Heart right ventricle (tissue), 16 donors: ENCODE measurements at regions not wholly inside any gene's neighbourhood (a gene's known extent, or its start where the extent isn't known, plus 50 kb on each side); places are given as distances from the start of the nearest gene placed in this dataset.

Experiments used
- ATAC-seq, 8 donors: fragments of 200-7000 bp; cut with Tn5 transposase; one replicate each; pipeline ENCODE4 v1.9.1; 2020; ENCODE audit warnings: mild to moderate bottlenecking in 8 of 8, moderate library complexity in 8 of 8, moderate number of reproducible peaks in 1 of 8
- DNase-seq, 2 donors: peaks; one replicate each; pipeline ENCODE4 v3.0.0-alpha.2; 2020
- H3K27ac ChIP-seq, 10 donors: fragments of 200-600 bp; sonication (generic) in 2 of 10; one replicate each; pipeline versions ENCODE4 v1.5.0 to v1.8.0; 2020 to 2022; ENCODE audit warnings: mild to moderate bottlenecking in 3 of 10
- H3K27me3 ChIP-seq, 7 donors: fragments of 200-600 bp; one replicate each; pipeline ENCODE4 v1.8.0; 2021 to 2022; ENCODE audit warnings: mild to moderate bottlenecking in 2 of 7
- H3K36me3 ChIP-seq, 9 donors: fragments of 200-600 bp; sonication (generic) in 1 of 9; one replicate each; pipeline versions ENCODE4 v1.5.0 to v1.8.0; 2020 to 2022; ENCODE audit warnings: mild to moderate bottlenecking in 2 of 9
- H3K4me1 ChIP-seq, 9 donors: fragments of 200-600 bp; sonication (generic) in 1 of 9; one replicate each; pipeline versions ENCODE4 v1.5.0 to v1.8.0; 2020 to 2022; ENCODE audit warnings: mild to moderate bottlenecking in 4 of 9
- H3K4me3 ChIP-seq, 10 donors: fragments of 200-600 bp; sonication (generic) in 2 of 10; one replicate each; pipeline versions ENCODE4 v1.5.0 to v1.8.0; 2020 to 2022; ENCODE audit warnings: mild to moderate bottlenecking in 7 of 10, moderate library complexity in 2 of 10
- H3K9me3 ChIP-seq, 11 donors: fragments of 200-600 bp in 10 of 11; sonication (generic) in 2 of 11; one replicate each; pipeline versions ENCODE4 v1.5.0 to v1.8.0; 2013 to 2022; ENCODE audit warnings: mild to moderate bottlenecking in 2 of 11, control low read depth in 1 of 11, moderate library complexity in 1 of 11
- WGBS, 2 donors: extraction: QIAGEN DNeasy Blood & Tissue Kit; methylation state at CpG; one replicate each; pipeline ENCODE4 v1.1.7; 2013; ENCODE audit warnings: inconsistent platforms in 1 of 2; 5-methylcytosine and 5-hydroxymethylcytosine counted together
- intact Hi-C, 10 donors: fragments of 100-400 bp; cut with DNase I; formaldehyde crosslinking; loops; one replicate each; pipeline versions ENCODE4 v1.11.1 to v1.14.2; 2022
- TF ChIP-seq, protein P1 (sequence below), 9 donors: fragments of 200-600 bp; sonication (generic) in 2 of 9; IDR thresholded peaks; one replicate each; pipeline versions ENCODE4 v1.5.0 to v1.8.0; 2021 to 2022; ENCODE audit warnings: antibody characterized with exemption in 9 of 9, mild to moderate bottlenecking in 5 of 9, moderate library complexity in 1 of 9
- donor health status: Arrhythmogenic right ventricular cardiomyopathy.
- donor health status: ischemic (EF 13 %, LVEDD 7.1; RV severe dilation, severe dysfunction).
- donor health status: healthy with polysubstance abuse.
- donor health status: DM: no; HTN: yes; CAD: no.
- donor health status: DM: no; HTN: no; CAD: no.
- donor health status: ischemic (EF 25% LVEDD 6.9; RV normal size, moderate dysfunction).
- donor health status: ischemic (EF 25% LVEDD 5.7; RV mildly dilated, moderate dysfunction).
- donor health status: healthy.
- donor health status: DM: yes; HTN: yes; CAD: no.
- donor health status: Ischemic cardiomyopathy.
- donor health status: ischemic (EF 35%, LVEDD 5.7; RV mildly dilated, moderate dysfunction).
- donor health status: nonischemic (EF 11% LVEDD 7.7; RV severe dilation, severe dysfunction).
- donor health status: DM: yes; HTN: yes; CAD: no.
- donor health status: PGD.
- donor health status: ischemic (EF 29% LVEDD 5.4; RV normal size, mild dysfunction).
- donor health status: nonischemic (EF 23%, LVEDD 6.1; RV moderate dilation, normal function).

DNA sequence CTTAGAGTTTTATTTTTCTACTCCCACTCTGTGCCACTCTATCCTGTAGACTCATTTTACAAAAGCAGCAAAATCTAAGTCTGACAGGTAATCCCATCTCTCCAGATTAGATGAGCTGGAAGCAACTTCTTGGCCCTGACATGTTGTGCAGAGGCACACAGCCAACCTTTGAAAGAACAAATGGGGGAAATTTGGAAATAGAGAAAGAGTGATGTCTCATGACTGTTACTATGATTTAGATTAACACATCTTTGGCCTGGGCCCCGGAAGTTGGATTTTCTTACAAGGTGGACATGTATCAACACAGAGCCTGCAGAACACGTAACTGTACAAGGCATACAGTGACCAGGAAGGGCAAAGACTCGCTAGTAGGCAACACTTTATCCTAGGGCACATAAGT is 227.7 kb downstream of the MYLK4 start:
- TF ChIP-seq, protein P1, sequence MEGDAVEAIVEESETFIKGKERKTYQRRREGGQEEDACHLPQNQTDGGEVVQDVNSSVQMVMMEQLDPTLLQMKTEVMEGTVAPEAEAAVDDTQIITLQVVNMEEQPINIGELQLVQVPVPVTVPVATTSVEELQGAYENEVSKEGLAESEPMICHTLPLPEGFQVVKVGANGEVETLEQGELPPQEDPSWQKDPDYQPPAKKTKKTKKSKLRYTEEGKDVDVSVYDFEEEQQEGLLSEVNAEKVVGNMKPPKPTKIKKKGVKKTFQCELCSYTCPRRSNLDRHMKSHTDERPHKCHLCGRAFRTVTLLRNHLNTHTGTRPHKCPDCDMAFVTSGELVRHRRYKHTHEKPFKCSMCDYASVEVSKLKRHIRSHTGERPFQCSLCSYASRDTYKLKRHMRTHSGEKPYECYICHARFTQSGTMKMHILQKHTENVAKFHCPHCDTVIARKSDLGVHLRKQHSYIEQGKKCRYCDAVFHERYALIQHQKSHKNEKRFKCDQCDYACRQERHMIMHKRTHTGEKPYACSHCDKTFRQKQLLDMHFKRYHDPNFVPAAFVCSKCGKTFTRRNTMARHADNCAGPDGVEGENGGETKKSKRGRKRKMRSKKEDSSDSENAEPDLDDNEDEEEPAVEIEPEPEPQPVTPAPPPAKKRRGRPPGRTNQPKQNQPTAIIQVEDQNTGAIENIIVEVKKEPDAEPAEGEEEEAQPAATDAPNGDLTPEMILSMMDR (IDR thresholded peaks at IDR 0.05): no peak
- H3K27ac ChIP-seq: no peak overlapping the region
- no peaks in the 10 kb centered on the region for H3K36me3 ChIP-seq
- no peak for ATAC-seq
- peaks cover 0 to 5% (median 0%) of the 10 kb centered on the region in 7 donors for H3K27me3 ChIP-seq
- H3K9me3 ChIP-seq: peaks cover 0 to 36% (median 14%) of the 10 kb centered on the region in 11 donors
- DNase-seq: no peak
- WGBS, 2 donors: 87 to 92% methylated on average over 3 of the region's 3 CpGs
- intact Hi-C loops: no loop called here
- no peak overlapping the region for H3K4me3 ChIP-seq
- peaks cover 0 to 15% (median 0%) of the 10 kb centered on the region in 9 donors for H3K4me1 ChIP-seq

DNA sequence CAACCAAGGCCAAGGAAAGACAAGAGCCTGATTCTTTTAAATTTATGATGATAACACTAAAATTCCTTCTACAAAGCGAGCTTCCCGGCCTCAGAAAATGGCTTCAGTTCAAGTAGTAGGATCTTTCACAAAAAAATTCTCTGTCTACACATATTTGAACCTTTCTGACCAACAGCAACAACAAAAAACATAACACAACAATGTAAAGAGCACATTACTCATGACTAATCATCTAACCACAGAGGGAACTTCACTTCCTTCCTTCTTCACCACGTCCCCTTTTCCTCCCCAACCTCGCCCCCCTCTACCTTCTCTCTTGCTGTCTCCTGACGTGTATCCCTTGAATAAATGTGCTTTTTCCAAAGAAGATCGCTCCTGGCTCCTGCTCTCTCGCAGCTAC is 228.2 kb downstream of the MYLK4 start:
- intact Hi-C loops: no loop called here
- Histone ChIP-seq H3K4me3 (no peak overlapping the region), H3K4me1 (peaks cover 0 to 15% (median 0%) of the 10 kb centered on the region in 9 donors), H3K36me3 (no peaks in the 10 kb centered on the region), H3K9me3 (peaks cover 0 to 38% (median 14%) of the 10 kb centered on the region in 11 donors), H3K27ac (no peak overlapping the region), H3K27me3 (peaks cover 0 to 5% (median 0%) of the 10 kb centered on the region in 7 donors)
- DNase-seq: no peak
- 65 to 67% methylated on average over 7 of the region's 7 CpGs for WGBS, 2 donors
- TF ChIP-seq, protein P1 (IDR thresholded peaks at IDR 0.05): no peak
- no peak for ATAC-seq

DNA sequence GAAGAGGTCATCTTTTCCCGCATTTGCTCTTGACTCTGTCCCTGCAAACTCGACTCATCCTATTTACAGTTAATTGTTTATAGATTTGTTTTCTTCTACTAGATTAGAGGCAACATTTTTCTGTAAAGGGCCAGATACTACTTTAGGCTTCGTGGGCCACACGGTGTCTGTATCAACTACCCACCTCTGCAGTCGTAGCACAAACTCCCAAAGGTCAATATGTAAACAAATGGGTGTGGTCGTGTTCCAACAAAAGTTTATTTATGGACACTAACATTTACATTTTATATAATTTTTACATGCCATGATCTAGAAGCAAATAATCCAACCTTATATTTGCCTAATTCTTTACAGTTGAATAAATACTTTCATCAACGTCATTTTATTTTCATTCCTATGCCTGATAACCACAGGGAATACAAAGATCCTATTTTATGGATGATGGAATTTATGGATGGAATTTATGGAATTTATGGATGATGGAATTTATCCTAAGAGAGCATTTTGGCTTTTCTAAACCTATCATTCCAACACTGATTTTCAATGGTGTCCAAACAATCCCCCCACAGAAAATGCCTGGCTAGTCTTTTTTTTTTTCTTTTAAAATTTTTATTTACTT is 232.8 kb downstream of the MYLK4 start:
- peaks cover 0 to 14% (median 0%) of the 10 kb centered on the region in 7 donors for H3K27me3 ChIP-seq
- DNase-seq (no peak), ATAC-seq (no peak)
- peaks cover 0 to 28% (median 14%) of the 10 kb centered on the region in 11 donors for H3K9me3 ChIP-seq
- TF ChIP-seq, protein P1 (IDR thresholded peaks at IDR 0.05): no peak
- H3K4me1 ChIP-seq: peaks cover 0 to 12% (median 0%) of the 10 kb centered on the region in 9 donors
- H3K4me3 ChIP-seq: no peak overlapping the region
- WGBS, 2 donors: 74 to 79% methylated on average over 7 of the region's 7 CpGs
- no peaks in the 10 kb centered on the region for H3K36me3 ChIP-seq
- no peak overlapping the region for H3K27ac ChIP-seq
- intact Hi-C loops: no loop called here

DNA sequence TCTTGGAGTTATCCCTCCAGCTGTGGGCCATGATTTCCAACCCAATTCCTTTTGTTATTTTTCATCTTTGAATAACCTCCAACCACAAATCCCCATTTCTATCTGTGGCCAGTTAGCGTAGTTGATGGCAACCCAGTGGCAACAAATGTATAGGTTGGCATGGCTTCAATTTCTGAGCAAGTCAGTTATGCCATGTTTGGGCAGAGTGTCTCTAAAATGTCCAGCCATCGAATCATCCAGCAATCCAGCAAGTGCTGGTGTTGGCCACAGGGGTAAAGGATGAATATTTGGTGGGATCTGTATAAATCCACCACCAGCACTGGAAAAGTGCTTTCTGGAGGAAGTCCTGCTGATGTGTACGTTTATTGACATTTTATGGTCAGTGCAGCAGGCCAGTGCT is 233.3 kb downstream of the MYLK4 start:
- DNase-seq (no peak), ATAC-seq (no peak)
- Histone ChIP-seq H3K27me3 (peaks cover 0 to 14% (median 0%) of the 10 kb centered on the region in 7 donors), H3K4me3 (no peak overlapping the region), H3K9me3 (peaks cover 0 to 28% (median 14%) of the 10 kb centered on the region in 11 donors), H3K36me3 (no peaks in the 10 kb centered on the region), H3K4me1 (peaks cover 0 to 7% (median 0%) of the 10 kb centered on the region in 9 donors), H3K27ac (no peak overlapping the region)
- TF ChIP-seq, protein P1 (IDR thresholded peaks at IDR 0.05): no peak
- intact Hi-C loops: no loop called here
- 82 to 93% methylated on average over 3 of the region's 3 CpGs for WGBS, 2 donors
